IMR-90 (cell line): ENCODE measurements at regions not wholly inside any gene's neighbourhood (a gene's known extent, or its start where the extent isn't known, plus 50 kb on each side); places are given as distances from the start of the nearest gene placed in this dataset.

ENCODE experiments used
- CEBPB ChIP-seq: IDR thresholded peaks from 2 replicates; pipeline ENCODE4 v1.6.1; 2012; ENCODE audit warnings: low read depth, low read length, improper control_type of control experiment
- ELK1 ChIP-seq: fragments of 150-350 bp; IDR thresholded peaks from 2 replicates; pipeline ENCODE4 v1.6.1; 2016; ENCODE audit warnings: low read depth, mild to moderate bottlenecking, low read length, moderate library complexity, borderline replicate concordance
- FOS ChIP-seq: fragments of 150-350 bp; IDR thresholded peaks from 2 replicates; pipeline ENCODE4 v1.6.1; 2016; ENCODE audit warnings: low read depth, low read length
- MAFK ChIP-seq: IDR thresholded peaks from 2 replicates; pipeline ENCODE4 v1.6.1; 2012; ENCODE audit warnings: low read depth, low read length, improper control_type of control experiment
- MAZ ChIP-seq: IDR thresholded peaks from 2 replicates; pipeline ENCODE4 v1.6.1; 2012; ENCODE audit warnings: low read depth, mild to moderate bottlenecking, low read length, improper control_type of control experiment, moderate library complexity, borderline replicate concordance
- POLR2A ChIP-seq: IDR thresholded peaks from 2 replicates; pipeline ENCODE4 v1.6.1; 2012; ENCODE audit warnings: mild to moderate bottlenecking, low read depth, low read length
- RAD21 ChIP-seq: IDR thresholded peaks from 2 replicates; pipeline ENCODE4 v1.6.1; 2012; ENCODE audit warnings: low read length, improper control_type of control experiment
- RFX5 ChIP-seq: IDR thresholded peaks from 2 replicates; pipeline ENCODE4 v1.8.0; 2012; ENCODE audit warnings: low read depth, mild to moderate bottlenecking, low read length, moderate library complexity
- SMC3 ChIP-seq: fragments of 150-350 bp; IDR thresholded peaks from 2 replicates; pipeline ENCODE4 v1.6.1; 2016; ENCODE audit warnings: low read depth, mild to moderate bottlenecking, antibody characterized with exemption, low read length, moderate library complexity
- USF2 ChIP-seq: fragments of 150-350 bp; IDR thresholded peaks from 2 replicates; pipeline ENCODE4 v1.6.1; 2017; ENCODE audit warnings: mild to moderate bottlenecking, antibody characterized with exemption, low read length, low read depth
- TF ChIP-seq, protein P1 (sequence below): conservative IDR thresholded peaks from 2 replicates; pipeline ENCODE4 v1.5.1; 2012; ENCODE audit warnings: mild to moderate bottlenecking, low read depth, low read length, improper control_type of control experiment

- TF ChIP-seq, protein P1, sequence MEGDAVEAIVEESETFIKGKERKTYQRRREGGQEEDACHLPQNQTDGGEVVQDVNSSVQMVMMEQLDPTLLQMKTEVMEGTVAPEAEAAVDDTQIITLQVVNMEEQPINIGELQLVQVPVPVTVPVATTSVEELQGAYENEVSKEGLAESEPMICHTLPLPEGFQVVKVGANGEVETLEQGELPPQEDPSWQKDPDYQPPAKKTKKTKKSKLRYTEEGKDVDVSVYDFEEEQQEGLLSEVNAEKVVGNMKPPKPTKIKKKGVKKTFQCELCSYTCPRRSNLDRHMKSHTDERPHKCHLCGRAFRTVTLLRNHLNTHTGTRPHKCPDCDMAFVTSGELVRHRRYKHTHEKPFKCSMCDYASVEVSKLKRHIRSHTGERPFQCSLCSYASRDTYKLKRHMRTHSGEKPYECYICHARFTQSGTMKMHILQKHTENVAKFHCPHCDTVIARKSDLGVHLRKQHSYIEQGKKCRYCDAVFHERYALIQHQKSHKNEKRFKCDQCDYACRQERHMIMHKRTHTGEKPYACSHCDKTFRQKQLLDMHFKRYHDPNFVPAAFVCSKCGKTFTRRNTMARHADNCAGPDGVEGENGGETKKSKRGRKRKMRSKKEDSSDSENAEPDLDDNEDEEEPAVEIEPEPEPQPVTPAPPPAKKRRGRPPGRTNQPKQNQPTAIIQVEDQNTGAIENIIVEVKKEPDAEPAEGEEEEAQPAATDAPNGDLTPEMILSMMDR = no peak
- TF ChIP-seq POLR2A = no peak
- TF ChIP-seq ELK1 = no peak
- no peak for TF ChIP-seq MAZ
- TF ChIP-seq MAFK = no peak
- no peak for TF ChIP-seq RFX5
- TF ChIP-seq RAD21 = no peak
- TF ChIP-seq SMC3 = no peak
- TF ChIP-seq FOS = no peak
- no peak for TF ChIP-seq CEBPB
- no peak for TF ChIP-seq USF2
These were observed 490.5 kb upstream of the SEMA6A start for GRCh38 chr5:117065161-117065560.
